ENCODE measurements at regions not wholly inside any gene's neighbourhood (a gene's known extent, or its start where the extent isn't known, plus 50 kb on each side); places are given as distances from the start of the nearest gene placed in this dataset.

DNA sequence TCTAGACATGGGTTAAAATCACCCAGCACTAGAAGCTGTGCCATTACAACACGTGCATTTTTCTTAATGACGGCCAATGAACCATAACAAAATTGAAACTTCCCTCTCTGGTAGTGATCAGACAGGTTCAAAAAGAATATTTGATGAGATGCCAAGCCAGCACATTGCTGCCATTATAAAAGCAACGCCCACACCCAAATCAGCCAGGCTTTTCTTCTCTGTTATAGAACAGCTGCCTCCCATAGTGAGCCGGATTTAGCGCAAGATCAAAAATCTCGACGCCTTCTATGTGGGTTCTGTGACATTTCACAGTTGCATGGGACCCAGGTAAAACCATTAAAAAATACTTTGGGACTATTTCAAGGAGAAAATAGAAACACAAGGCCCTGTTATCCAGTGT is 1158.0 kb downstream of the EFNB2 start (continued):
- no peak for TF ChIP-seq EZH2phosphoT487 (IDR thresholded peaks at IDR 0.05; ENCODE audit: unreplicated experiment)
- TF ChIP-seq ZNF331 (CRISPR knock-in tag; IDR thresholded peaks at IDR 0.05; ENCODE audit: low read depth) = no peak
- no peak for TF ChIP-seq POLR2AphosphoS5 (IDR thresholded peaks at IDR 0.05; ENCODE audit: low read depth)
- no peak for TF ChIP-seq STAT1 (IDR thresholded peaks at IDR 0.05; ENCODE audit: unreplicated experiment)

DNA sequence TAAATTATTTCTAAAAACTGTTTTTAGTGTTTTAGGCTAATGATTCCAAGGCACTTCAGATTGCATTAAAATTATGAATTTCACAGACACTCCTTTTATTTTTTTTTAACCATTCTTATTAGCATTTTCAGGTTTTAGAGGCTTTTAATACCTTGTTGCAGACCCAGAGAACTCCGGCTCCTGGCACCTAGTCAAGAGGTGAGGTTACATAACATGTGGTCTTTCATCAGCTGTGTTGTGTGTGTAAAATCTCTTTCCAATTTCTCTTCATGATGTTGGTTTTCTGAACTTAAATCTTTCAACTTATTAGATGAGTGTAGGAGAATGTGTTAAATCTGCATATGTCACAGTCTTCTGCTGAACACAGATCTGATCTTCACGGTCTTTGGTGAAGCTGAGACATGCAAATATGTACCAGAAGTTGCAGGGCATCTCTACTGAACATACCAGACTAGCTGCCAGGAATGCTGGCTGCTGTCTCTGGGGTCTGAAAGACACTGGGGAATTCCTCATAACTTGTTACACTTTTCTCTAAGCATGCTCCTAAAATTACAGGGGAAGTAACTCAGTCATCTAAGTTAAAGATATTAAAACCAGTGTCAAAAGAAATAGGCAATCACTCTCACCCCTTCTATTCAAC is 1165.3 kb downstream of the EFNB2 start:
- Histone ChIP-seq H3K36me3 (ENCODE audit: insufficient read depth) (no peaks in the 10 kb centered on the region), H2AFZ (no peak overlapping the region), H4K20me1 (replicated peaks; ENCODE audit: insufficient read depth) (no peaks in the 10 kb centered on the region), H3K4me1 (ENCODE audit: insufficient read depth) (no peaks in the 10 kb centered on the region), H3K4me3 (no peak overlapping the region), H3F3A (replicated peaks; ENCODE audit: low read depth) (no peaks in the 10 kb centered on the region), H3K27ac (ENCODE audit: low read depth) (no peak overlapping the region), H3K4me2 (no peak overlapping the region), H3K27me3 (ENCODE audit: insufficient read depth) (no peaks in the 10 kb centered on the region), H3K9me2 (ENCODE audit: insufficient read depth) (no peaks in the 10 kb centered on the region), H3K79me2 (replicated peaks; ENCODE audit: insufficient read depth) (no peaks in the 10 kb centered on the region)
- no peaks in the 10 kb centered on the region; the same call in 2 of the 3 replicates for H3K36me3 Mint-ChIP-seq (ENCODE audit: low read depth)
- no peak overlapping the region for H3K4me3 Mint-ChIP-seq
- no peaks in the 10 kb centered on the region for H3K4me1 Mint-ChIP-seq
- H3K9me3 Mint-ChIP-seq = peaks cover 5% of the 10 kb centered on the region; the same call in 2 of the 3 replicates
- H3K27me3 Mint-ChIP-seq (ENCODE audit: insufficient read depth, low read depth, poor library complexity) = peaks cover 2% of the 10 kb centered on the region
- no peak for DNase-seq (ENCODE audit: low spot score)
- no peak overlapping the region for H3K27ac Mint-ChIP-seq
- no peak for ATAC-seq
- TF ChIP-seq STAT1 (IDR thresholded peaks at IDR 0.05; ENCODE audit: unreplicated experiment) = no peak
- no peak for TF ChIP-seq JUNB (IDR thresholded peaks at IDR 0.05; ENCODE audit: unreplicated experiment)
- TF ChIP-seq, protein P1, sequence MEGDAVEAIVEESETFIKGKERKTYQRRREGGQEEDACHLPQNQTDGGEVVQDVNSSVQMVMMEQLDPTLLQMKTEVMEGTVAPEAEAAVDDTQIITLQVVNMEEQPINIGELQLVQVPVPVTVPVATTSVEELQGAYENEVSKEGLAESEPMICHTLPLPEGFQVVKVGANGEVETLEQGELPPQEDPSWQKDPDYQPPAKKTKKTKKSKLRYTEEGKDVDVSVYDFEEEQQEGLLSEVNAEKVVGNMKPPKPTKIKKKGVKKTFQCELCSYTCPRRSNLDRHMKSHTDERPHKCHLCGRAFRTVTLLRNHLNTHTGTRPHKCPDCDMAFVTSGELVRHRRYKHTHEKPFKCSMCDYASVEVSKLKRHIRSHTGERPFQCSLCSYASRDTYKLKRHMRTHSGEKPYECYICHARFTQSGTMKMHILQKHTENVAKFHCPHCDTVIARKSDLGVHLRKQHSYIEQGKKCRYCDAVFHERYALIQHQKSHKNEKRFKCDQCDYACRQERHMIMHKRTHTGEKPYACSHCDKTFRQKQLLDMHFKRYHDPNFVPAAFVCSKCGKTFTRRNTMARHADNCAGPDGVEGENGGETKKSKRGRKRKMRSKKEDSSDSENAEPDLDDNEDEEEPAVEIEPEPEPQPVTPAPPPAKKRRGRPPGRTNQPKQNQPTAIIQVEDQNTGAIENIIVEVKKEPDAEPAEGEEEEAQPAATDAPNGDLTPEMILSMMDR (conservative IDR thresholded peaks at IDR 0.05; ENCODE audit: low read depth in 2 of 2) = no peak
- TF ChIP-seq, protein P2, sequence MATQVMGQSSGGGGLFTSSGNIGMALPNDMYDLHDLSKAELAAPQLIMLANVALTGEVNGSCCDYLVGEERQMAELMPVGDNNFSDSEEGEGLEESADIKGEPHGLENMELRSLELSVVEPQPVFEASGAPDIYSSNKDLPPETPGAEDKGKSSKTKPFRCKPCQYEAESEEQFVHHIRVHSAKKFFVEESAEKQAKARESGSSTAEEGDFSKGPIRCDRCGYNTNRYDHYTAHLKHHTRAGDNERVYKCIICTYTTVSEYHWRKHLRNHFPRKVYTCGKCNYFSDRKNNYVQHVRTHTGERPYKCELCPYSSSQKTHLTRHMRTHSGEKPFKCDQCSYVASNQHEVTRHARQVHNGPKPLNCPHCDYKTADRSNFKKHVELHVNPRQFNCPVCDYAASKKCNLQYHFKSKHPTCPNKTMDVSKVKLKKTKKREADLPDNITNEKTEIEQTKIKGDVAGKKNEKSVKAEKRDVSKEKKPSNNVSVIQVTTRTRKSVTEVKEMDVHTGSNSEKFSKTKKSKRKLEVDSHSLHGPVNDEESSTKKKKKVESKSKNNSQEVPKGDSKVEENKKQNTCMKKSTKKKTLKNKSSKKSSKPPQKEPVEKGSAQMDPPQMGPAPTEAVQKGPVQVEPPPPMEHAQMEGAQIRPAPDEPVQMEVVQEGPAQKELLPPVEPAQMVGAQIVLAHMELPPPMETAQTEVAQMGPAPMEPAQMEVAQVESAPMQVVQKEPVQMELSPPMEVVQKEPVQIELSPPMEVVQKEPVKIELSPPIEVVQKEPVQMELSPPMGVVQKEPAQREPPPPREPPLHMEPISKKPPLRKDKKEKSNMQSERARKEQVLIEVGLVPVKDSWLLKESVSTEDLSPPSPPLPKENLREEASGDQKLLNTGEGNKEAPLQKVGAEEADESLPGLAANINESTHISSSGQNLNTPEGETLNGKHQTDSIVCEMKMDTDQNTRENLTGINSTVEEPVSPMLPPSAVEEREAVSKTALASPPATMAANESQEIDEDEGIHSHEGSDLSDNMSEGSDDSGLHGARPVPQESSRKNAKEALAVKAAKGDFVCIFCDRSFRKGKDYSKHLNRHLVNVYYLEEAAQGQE (IDR thresholded peaks at IDR 0.05; ENCODE audit: unreplicated experiment) = no peak
- TF ChIP-seq EZH2phosphoT487 (IDR thresholded peaks at IDR 0.05; ENCODE audit: unreplicated experiment) = no peak
- TF ChIP-seq ZNF331 (CRISPR knock-in tag; IDR thresholded peaks at IDR 0.05; ENCODE audit: low read depth) = no peak
- no peak for TF ChIP-seq CREB1 (CRISPR knock-in tag; IDR thresholded peaks at IDR 0.05; ENCODE audit: low read depth)
- TF ChIP-seq, protein P3, sequence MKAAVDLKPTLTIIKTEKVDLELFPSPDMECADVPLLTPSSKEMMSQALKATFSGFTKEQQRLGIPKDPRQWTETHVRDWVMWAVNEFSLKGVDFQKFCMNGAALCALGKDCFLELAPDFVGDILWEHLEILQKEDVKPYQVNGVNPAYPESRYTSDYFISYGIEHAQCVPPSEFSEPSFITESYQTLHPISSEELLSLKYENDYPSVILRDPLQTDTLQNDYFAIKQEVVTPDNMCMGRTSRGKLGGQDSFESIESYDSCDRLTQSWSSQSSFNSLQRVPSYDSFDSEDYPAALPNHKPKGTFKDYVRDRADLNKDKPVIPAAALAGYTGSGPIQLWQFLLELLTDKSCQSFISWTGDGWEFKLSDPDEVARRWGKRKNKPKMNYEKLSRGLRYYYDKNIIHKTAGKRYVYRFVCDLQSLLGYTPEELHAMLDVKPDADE (IDR thresholded peaks at IDR 0.05) = no peak
- TF ChIP-seq POLR2AphosphoS5 (IDR thresholded peaks at IDR 0.05; ENCODE audit: low read depth) = no peak
- no peak for TF ChIP-seq ZNF114 (CRISPR knock-in tag; IDR thresholded peaks at IDR 0.05)
- TF ChIP-seq, protein P4, sequence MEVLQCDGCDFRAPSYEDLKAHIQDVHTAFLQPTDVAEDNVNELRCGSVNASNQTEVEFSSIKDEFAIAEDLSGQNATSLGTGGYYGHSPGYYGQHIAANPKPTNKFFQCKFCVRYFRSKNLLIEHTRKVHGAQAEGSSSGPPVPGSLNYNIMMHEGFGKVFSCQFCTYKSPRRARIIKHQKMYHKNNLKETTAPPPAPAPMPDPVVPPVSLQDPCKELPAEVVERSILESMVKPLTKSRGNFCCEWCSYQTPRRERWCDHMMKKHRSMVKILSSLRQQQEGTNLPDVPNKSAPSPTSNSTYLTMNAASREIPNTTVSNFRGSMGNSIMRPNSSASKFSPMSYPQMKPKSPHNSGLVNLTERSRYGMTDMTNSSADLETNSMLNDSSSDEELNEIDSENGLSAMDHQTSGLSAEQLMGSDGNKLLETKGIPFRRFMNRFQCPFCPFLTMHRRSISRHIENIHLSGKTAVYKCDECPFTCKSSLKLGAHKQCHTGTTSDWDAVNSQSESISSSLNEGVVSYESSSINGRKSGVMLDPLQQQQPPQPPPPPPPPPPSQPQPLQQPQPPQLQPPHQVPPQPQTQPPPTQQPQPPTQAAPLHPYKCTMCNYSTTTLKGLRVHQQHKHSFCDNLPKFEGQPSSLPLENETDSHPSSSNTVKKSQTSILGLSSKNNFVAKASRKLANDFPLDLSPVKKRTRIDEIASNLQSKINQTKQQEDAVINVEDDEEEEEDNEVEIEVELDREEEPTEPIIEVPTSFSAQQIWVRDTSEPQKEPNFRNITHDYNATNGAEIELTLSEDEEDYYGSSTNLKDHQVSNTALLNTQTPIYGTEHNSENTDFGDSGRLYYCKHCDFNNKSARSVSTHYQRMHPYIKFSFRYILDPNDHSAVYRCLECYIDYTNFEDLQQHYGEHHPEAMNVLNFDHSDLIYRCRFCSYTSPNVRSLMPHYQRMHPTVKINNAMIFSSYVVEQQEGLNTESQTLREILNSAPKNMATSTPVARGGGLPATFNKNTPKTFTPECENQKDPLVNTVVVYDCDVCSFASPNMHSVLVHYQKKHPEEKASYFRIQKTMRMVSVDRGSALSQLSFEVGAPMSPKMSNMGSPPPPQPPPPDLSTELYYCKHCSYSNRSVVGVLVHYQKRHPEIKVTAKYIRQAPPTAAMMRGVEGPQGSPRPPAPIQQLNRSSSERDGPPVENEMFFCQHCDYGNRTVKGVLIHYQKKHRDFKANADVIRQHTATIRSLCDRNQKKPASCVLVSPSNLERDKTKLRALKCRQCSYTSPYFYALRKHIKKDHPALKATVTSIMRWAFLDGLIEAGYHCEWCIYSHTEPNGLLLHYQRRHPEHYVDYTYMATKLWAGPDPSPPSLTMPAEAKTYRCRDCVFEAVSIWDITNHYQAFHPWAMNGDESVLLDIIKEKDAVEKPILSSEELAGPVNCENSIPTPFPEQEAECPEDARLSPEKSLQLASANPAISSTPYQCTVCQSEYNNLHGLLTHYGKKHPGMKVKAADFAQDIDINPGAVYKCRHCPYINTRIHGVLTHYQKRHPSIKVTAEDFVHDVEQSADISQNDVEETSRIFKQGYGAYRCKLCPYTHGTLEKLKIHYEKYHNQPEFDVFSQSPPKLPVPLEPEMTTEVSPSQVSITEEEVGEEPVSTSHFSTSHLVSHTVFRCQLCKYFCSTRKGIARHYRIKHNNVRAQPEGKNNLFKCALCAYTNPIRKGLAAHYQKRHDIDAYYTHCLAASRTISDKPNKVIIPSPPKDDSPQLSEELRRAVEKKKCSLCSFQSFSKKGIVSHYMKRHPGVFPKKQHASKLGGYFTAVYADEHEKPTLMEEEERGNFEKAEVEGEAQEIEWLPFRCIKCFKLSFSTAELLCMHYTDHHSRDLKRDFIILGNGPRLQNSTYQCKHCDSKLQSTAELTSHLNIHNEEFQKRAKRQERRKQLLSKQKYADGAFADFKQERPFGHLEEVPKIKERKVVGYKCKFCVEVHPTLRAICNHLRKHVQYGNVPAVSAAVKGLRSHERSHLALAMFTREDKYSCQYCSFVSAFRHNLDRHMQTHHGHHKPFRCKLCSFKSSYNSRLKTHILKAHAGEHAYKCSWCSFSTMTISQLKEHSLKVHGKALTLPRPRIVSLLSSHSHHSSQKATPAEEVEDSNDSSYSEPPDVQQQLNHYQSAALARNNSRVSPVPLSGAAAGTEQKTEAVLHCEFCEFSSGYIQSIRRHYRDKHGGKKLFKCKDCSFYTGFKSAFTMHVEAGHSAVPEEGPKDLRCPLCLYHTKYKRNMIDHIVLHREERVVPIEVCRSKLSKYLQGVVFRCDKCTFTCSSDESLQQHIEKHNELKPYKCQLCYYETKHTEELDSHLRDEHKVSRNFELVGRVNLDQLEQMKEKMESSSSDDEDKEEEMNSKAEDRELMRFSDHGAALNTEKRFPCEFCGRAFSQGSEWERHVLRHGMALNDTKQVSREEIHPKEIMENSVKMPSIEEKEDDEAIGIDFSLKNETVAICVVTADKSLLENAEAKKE (CRISPR knock-in tag; IDR thresholded peaks at IDR 0.05) = no peak
- no peak for TF ChIP-seq NANOG (IDR thresholded peaks at IDR 0.05; ENCODE audit: borderline replicate concordance)

Data from GM23338 (cell line).